HG03066 (cell line): ENCODE measurements at regions not wholly inside any gene's neighbourhood (a gene's known extent, or its start where the extent isn't known, plus 50 kb on each side); places are given as distances from the start of the nearest gene placed in this dataset.
"Not testable (repeated sequence)": the region's sequence is repeated elsewhere in the genome, so short reads cannot be mapped to it uniquely, and the experiment has no call there.

Source experiments
- ATAC-seq: cut with Tn5 transposase; IDR thresholded peaks from one replicate; pipeline ENCODE4 v1.9.1; 2021; ENCODE audit warnings: low read depth; ENCODE audit not compliant: unreplicated experiment

GRCh38 chr13:104522235-104523072, 1456.2 kb upstream of the SLC10A2 start:
- ATAC-seq: no peak

GRCh38 chr13:104510422-104510821, 1444.2 kb upstream of the SLC10A2 start:
- ATAC-seq: no peak

GRCh38 chr13:104493502-104493901, 1427.3 kb upstream of the SLC10A2 start:
- ATAC-seq: not testable (repeated sequence)

- no peak for ATAC-seq
Measured at GRCh38 chr13:104491916-104492315, 1425.7 kb upstream of the SLC10A2 start.

- no peak for ATAC-seq
Measured at GRCh38 chr13:104487006-104487405, 1420.8 kb upstream of the SLC10A2 start.

GRCh38 chr13:104485571-104485970, 1419.4 kb upstream of the SLC10A2 start:
- no peak for ATAC-seq

GRCh38 chr13:104483631-104484030, 1417.4 kb upstream of the SLC10A2 start:
- no peak for ATAC-seq

GRCh38 chr13:104477261-104477660, 1411.0 kb upstream of the SLC10A2 start:
- ATAC-seq: no peak

GRCh38 chr13:104473936-104474335, 1407.7 kb upstream of the SLC10A2 start:
- ATAC-seq: no peak

GRCh38 chr13:104466016-104466415, 1399.8 kb upstream of the SLC10A2 start:
- ATAC-seq: no peak

GRCh38 chr13:104461049-104461448, 1394.8 kb upstream of the SLC10A2 start:
- ATAC-seq: no peak

GRCh38 chr13:104460554-104460953, 1394.3 kb upstream of the SLC10A2 start:
- ATAC-seq: no peak

GRCh38 chr13:104450006-104450405, 1383.8 kb upstream of the SLC10A2 start:
- no peak for ATAC-seq

GRCh38 chr13:104447348-104447747, 1381.1 kb upstream of the SLC10A2 start:
- ATAC-seq: no peak

GRCh38 chr13:104442536-104442935, 1376.3 kb upstream of the SLC10A2 start:
- ATAC-seq: no peak

GRCh38 chr13:104436555-104436954, 1370.3 kb upstream of the SLC10A2 start:
- no peak for ATAC-seq

GRCh38 chr13:104431895-104432294, 1365.7 kb upstream of the SLC10A2 start:
- ATAC-seq: no peak

GRCh38 chr13:104426435-104426834, 1360.2 kb upstream of the SLC10A2 start:
- ATAC-seq: no peak

- no peak for ATAC-seq
Measured at GRCh38 chr13:104422668-104423067, 1356.5 kb upstream of the SLC10A2 start.

- no peak for ATAC-seq
Measured at GRCh38 chr13:104416973-104417372, 1350.8 kb upstream of the SLC10A2 start.

GRCh38 chr13:104414771-104415170, 1348.6 kb upstream of the SLC10A2 start:
- no peak for ATAC-seq

- ATAC-seq: no peak
Measured at GRCh38 chr13:104414181-104414580, 1348.0 kb upstream of the SLC10A2 start.
